ENCODE measurements at regions not wholly inside any gene's neighbourhood (a gene's known extent, or its start where the extent isn't known, plus 50 kb on each side); places are given as distances from the start of the nearest gene placed in this dataset.
A peak's percentile ranks its signal among the peaks of the same experiment; 100 is the strongest.

- Histone ChIP-seq H3K36me3 (no peaks in the 10 kb centered on the region), H3K27ac (no peak overlapping the region), H3K9me3 (no peaks in the 10 kb centered on the region), H3K4me1 (no peaks in the 10 kb centered on the region), H3K4me3 (no peak overlapping the region), H3K27me3 (no peaks in the 10 kb centered on the region)
- no peak for DNase-seq
- no peak for TF ChIP-seq EP300 (IDR thresholded peaks at IDR 0.05)
- TF ChIP-seq POLR2A (IDR thresholded peaks at IDR 0.05) = no peak
- TF ChIP-seq POLR2AphosphoS5 (IDR thresholded peaks at IDR 0.05) = no peak
- TF ChIP-seq CTCF (IDR thresholded peaks at IDR 0.05) = no peak
- 87 to 94% methylated on average over 4 of the region's 4 CpGs for WGBS, 2 donors
- intact Hi-C loops (cut with DNase I) = no loop called here
Measured at GRCh38 chr13:30552567-30552966, 65.2 kb upstream of the USPL1 start.

GRCh38 chr13:30559274-30559673 is 58.4 kb upstream of the USPL1 start:
- Histone ChIP-seq H3K27ac (no peak overlapping the region), H3K4me1 (peaks cover 0 to 7% (median 3%) of the 10 kb centered on the region in 4 donors), H3K9me3 (no peaks in the 10 kb centered on the region), H3K27me3 (no peaks in the 10 kb centered on the region), H3K4me3 (no peak overlapping the region), H3K36me3 (no peaks in the 10 kb centered on the region)
- no peak for DNase-seq
- WGBS, 2 donors = 87 to 88% methylated on average over 4 of the region's 4 CpGs
- intact Hi-C loops (cut with DNase I) = no loop called here
- TF ChIP-seq POLR2AphosphoS5 (IDR thresholded peaks at IDR 0.05) (peak in 3 of 4 donors; percentile 20 to 80 (median 77)), EP300 (IDR thresholded peaks at IDR 0.05) (no peak)

DNA sequence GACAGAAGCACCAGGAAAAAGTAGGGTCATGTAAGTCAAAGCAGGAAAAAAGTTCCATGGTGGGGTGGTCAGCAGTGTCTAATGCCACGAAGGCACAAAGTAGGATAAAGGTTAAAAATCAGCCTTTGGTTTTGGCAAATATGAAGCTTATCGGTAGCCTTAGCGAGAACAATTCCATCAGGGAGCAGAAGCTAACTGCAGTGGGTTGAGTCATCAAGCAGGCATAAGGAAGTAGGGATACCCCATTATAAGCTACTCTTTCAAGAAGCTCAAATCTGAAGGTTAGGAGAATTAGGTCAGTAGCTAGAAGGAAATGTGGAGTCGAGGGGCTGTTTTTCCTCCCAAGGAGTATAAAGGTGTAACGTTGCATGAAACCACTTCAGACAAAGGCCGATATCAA is 57.5 kb upstream of the USPL1 start:
- H3K9me3 ChIP-seq = no peaks in the 10 kb centered on the region
- intact Hi-C loops (cut with DNase I) = no loop called here
- TF ChIP-seq EP300 (IDR thresholded peaks at IDR 0.05) (no peak), CTCF (IDR thresholded peaks at IDR 0.05) (no peak), POLR2A (IDR thresholded peaks at IDR 0.05) (no peak), POLR2AphosphoS5 (IDR thresholded peaks at IDR 0.05) (no peak)

DNA sequence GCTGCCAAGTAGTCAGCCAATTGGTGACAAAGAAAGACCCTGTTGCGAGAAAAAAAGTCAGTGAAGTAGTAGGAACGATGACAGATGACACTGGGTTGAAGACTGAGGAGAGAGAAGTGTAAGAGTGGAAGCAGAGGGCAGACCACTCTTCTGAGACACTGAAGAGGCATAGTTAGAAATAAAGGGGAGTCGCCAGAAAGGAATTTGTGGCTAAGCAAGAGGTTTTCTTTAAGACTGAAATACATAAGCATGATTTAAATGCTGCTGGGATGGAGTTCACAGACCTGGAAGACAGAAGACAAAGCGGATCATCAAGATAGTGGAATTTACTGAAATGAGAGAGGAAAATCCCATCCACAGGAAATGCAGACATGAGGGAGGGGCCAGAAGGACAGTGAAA is 56.2 kb upstream of the USPL1 start:
- WGBS, 2 donors = 93 to 96% methylated on average over 4 of the region's 4 CpGs
- DNase-seq = no peak
- Histone ChIP-seq H3K36me3 (no peaks in the 10 kb centered on the region), H3K4me3 (no peak overlapping the region), H3K27ac (no peak overlapping the region), H3K4me1 (peaks cover 0 to 7% (median 3%) of the 10 kb centered on the region in 4 donors), H3K27me3 (no peaks in the 10 kb centered on the region), H3K9me3 (no peaks in the 10 kb centered on the region)
- intact Hi-C loops (cut with DNase I) = no loop called here
- TF ChIP-seq EP300 (IDR thresholded peaks at IDR 0.05) = no peak
- no peak for TF ChIP-seq POLR2A (IDR thresholded peaks at IDR 0.05)
- no peak for TF ChIP-seq POLR2AphosphoS5 (IDR thresholded peaks at IDR 0.05)
- no peak for TF ChIP-seq CTCF (IDR thresholded peaks at IDR 0.05)

More for the DNA sequence above, 57.5 kb upstream of the USPL1 start:
- 83 to 85% methylated on average over 6 of the region's 6 CpGs for WGBS, 2 donors
- no peaks in the 10 kb centered on the region for H3K27me3 ChIP-seq
- no peak overlapping the region for H3K27ac ChIP-seq
- no peaks in the 10 kb centered on the region for H3K36me3 ChIP-seq
- DNase-seq = no peak
- H3K4me3 ChIP-seq = no peak overlapping the region
- H3K4me1 ChIP-seq = peaks cover 0 to 7% (median 3%) of the 10 kb centered on the region in 4 donors

- no peaks in the 10 kb centered on the region for H3K36me3 ChIP-seq
- peaks cover 0 to 10% (median 6%) of the 10 kb centered on the region in 4 donors for H3K4me1 ChIP-seq
- DNase-seq = no peak
- WGBS, 2 donors = 90 to 92% methylated on average over 2 of the region's 2 CpGs
- no peak overlapping the region for H3K4me3 ChIP-seq
- intact Hi-C loops (cut with DNase I) = no loop called here
- no peak for TF ChIP-seq CTCF (IDR thresholded peaks at IDR 0.05)
- TF ChIP-seq POLR2A (IDR thresholded peaks at IDR 0.05) = no peak
- TF ChIP-seq EP300 (IDR thresholded peaks at IDR 0.05) = no peak
- TF ChIP-seq POLR2AphosphoS5 (IDR thresholded peaks at IDR 0.05) = no peak
- H3K9me3 ChIP-seq = no peaks in the 10 kb centered on the region
- H3K27ac ChIP-seq = no peak overlapping the region
- H3K27me3 ChIP-seq = no peaks in the 10 kb centered on the region
Measured at GRCh38 chr13:30564489-30564888, 53.2 kb upstream of the USPL1 start.

All from sigmoid colon (tissue), 6 donors.